Astrocyte (in vitro differentiated cells and primary cell): ENCODE measurements at regions not wholly inside any gene's neighbourhood (a gene's known extent, or its start where the extent isn't known, plus 50 kb on each side); places are given as distances from the start of the nearest gene placed in this dataset.

Experiments used
- CTCF ChIP-seq: IDR thresholded peaks from 2 replicates; pipeline ENCODE4 v1.5.1; 2011; ENCODE audit warnings: low read depth, mild to moderate bottlenecking, inconsistent platforms, low read length, moderate library complexity; ENCODE audit not compliant: insufficient read depth
- EZH2 ChIP-seq: IDR thresholded peaks from 2 replicates; pipeline ENCODE4 v1.6.1; 2012; ENCODE audit warnings: mild to moderate bottlenecking, low read length, inconsistent platforms; ENCODE audit not compliant: insufficient read depth

- no peak for TF ChIP-seq CTCF
- TF ChIP-seq EZH2 = no peak
These were observed 63.7 kb upstream of the SMARCA2 start for GRCh38 chr9:1951446-1951845.
